ENCODE measurements at regions not wholly inside any gene's neighbourhood (a gene's known extent, or its start where the extent isn't known, plus 50 kb on each side); places are given as distances from the start of the nearest gene placed in this dataset.

GRCh38 chr3:18900994-18901393, 247.3 kb upstream of the KCNH8 start:
- no peak for TF ChIP-seq CTCF (IDR thresholded peaks at IDR 0.05)
- no peak for TF ChIP-seq EZH2phosphoT487 (IDR thresholded peaks at IDR 0.05)

Measured in neural progenitor cell (in vitro differentiated cells).